Mammary epithelial cell (primary cell): ENCODE measurements at regions not wholly inside any gene's neighbourhood (a gene's known extent, or its start where the extent isn't known, plus 50 kb on each side); places are given as distances from the start of the nearest gene placed in this dataset.

ENCODE experiments used
- CTCF ChIP-seq, 2 donors: IDR thresholded peaks in 1 of 2; conservative IDR thresholded peaks in 1 of 2; 2 replicates each; pipeline ENCODE4 v1.5.1; 2011 to 2012; ENCODE audit warnings: inconsistent platforms in 2 of 2, low read length in 2 of 2, mild to moderate bottlenecking in 2 of 2, control low read depth in 1 of 2, low read depth in 1 of 2; ENCODE audit not compliant: insufficient read depth in 1 of 2; ENCODE audit errors: extremely low read depth in 1 of 2
- EZH2 ChIP-seq: IDR thresholded peaks from 2 replicates; pipeline ENCODE4 v1.6.1; 2012; ENCODE audit warnings: low read length, inconsistent platforms, borderline replicate concordance

GRCh38 chr2:167653131-167653530 is 594.3 kb downstream of the STK39 start:
- TF ChIP-seq CTCF (conservative IDR thresholded peaks at IDR 0.05 in 1 of 2, IDR thresholded peaks at IDR 0.05 in 1 of 2; ENCODE audit: extremely low read depth in 1 of 2, insufficient read depth in 1 of 2, low read depth in 1 of 2, low read length in 2 of 2) (no peak), EZH2 (no peak)
